ENCODE measurements at regions not wholly inside any gene's neighbourhood (a gene's known extent, or its start where the extent isn't known, plus 50 kb on each side); places are given as distances from the start of the nearest gene placed in this dataset.

DNA sequence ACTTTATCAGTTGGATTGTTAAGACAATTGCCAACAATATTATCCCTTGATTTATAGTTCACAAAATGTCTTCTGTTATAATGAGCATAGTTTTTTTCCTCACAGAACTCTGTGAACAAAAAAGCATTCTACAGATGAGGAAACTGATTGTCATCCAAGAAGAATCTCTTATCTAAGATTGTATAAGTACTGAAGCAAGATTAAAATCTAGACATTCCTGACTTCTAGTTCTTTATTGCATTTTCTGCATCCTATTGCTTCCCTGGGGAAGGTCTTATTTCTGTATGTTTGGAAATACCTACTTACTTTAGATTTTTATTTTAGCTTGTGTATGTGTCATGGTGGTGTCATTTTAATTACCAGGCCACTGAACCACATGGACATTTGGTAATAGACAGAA, 884.9 kb upstream of the WWC1 start:
- Mint-ChIP-seq H3K27ac (no peak overlapping the region), H3K4me3 (no peak overlapping the region), H3K36me3 (no peaks in the 10 kb centered on the region), H3K9me3 (no peaks in the 10 kb centered on the region), H3K4me1 (peaks cover 15% of the 10 kb centered on the region), H3K27me3 (ENCODE audit: low read depth) (no peaks in the 10 kb centered on the region)
- CTCF ChIA-PET, result no interaction called here
- ATAC-seq, result no peak
- TF ChIP-seq, protein P1, sequence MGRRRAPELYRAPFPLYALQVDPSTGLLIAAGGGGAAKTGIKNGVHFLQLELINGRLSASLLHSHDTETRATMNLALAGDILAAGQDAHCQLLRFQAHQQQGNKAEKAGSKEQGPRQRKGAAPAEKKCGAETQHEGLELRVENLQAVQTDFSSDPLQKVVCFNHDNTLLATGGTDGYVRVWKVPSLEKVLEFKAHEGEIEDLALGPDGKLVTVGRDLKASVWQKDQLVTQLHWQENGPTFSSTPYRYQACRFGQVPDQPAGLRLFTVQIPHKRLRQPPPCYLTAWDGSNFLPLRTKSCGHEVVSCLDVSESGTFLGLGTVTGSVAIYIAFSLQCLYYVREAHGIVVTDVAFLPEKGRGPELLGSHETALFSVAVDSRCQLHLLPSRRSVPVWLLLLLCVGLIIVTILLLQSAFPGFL (CRISPR knock-in tag; IDR thresholded peaks at IDR 0.05; ENCODE audit: borderline replicate concordance), result no peak
- no peak for TF ChIP-seq PRRX2 (CRISPR knock-in tag; IDR thresholded peaks at IDR 0.05)
- TF ChIP-seq, protein P2, sequence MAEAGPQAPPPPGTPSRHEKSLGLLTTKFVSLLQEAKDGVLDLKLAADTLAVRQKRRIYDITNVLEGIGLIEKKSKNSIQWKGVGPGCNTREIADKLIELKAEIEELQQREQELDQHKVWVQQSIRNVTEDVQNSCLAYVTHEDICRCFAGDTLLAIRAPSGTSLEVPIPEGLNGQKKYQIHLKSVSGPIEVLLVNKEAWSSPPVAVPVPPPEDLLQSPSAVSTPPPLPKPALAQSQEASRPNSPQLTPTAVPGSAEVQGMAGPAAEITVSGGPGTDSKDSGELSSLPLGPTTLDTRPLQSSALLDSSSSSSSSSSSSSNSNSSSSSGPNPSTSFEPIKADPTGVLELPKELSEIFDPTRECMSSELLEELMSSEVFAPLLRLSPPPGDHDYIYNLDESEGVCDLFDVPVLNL (CRISPR knock-in tag; IDR thresholded peaks at IDR 0.05; ENCODE audit: borderline replicate concordance, low read depth), result no peak
- no peak for TF ChIP-seq NFE2L1 (CRISPR knock-in tag; IDR thresholded peaks at IDR 0.05)
- TF ChIP-seq, protein P3, sequence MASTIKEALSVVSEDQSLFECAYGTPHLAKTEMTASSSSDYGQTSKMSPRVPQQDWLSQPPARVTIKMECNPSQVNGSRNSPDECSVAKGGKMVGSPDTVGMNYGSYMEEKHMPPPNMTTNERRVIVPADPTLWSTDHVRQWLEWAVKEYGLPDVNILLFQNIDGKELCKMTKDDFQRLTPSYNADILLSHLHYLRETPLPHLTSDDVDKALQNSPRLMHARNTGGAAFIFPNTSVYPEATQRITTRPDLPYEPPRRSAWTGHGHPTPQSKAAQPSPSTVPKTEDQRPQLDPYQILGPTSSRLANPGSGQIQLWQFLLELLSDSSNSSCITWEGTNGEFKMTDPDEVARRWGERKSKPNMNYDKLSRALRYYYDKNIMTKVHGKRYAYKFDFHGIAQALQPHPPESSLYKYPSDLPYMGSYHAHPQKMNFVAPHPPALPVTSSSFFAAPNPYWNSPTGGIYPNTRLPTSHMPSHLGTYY (CRISPR knock-in tag; IDR thresholded peaks at IDR 0.05), result no peak
- DNase-seq (ENCODE audit: low spot score), result no peak
- POLR2A ChIA-PET, result no interaction called here

GRCh38 chr5:167412556-167412955, 878.9 kb upstream of the WWC1 start:
- ATAC-seq (no peak), DNase-seq (ENCODE audit: low spot score) (no peak)
- Mint-ChIP-seq H3K36me3 (no peaks in the 10 kb centered on the region), H3K4me1 (peaks cover 19% of the 10 kb centered on the region), H3K27me3 (ENCODE audit: low read depth) (peaks cover 13% of the 10 kb centered on the region), H3K4me3 (no peak overlapping the region), H3K9me3 (no peaks in the 10 kb centered on the region), H3K27ac (no peak overlapping the region)
- POLR2A ChIA-PET, result no interaction called here
- TF ChIP-seq NR3C1 (CRISPR knock-in tag; conservative IDR thresholded peaks at IDR 0.05; ENCODE audit: low read depth), result no peak
- TF ChIP-seq, protein P4, sequence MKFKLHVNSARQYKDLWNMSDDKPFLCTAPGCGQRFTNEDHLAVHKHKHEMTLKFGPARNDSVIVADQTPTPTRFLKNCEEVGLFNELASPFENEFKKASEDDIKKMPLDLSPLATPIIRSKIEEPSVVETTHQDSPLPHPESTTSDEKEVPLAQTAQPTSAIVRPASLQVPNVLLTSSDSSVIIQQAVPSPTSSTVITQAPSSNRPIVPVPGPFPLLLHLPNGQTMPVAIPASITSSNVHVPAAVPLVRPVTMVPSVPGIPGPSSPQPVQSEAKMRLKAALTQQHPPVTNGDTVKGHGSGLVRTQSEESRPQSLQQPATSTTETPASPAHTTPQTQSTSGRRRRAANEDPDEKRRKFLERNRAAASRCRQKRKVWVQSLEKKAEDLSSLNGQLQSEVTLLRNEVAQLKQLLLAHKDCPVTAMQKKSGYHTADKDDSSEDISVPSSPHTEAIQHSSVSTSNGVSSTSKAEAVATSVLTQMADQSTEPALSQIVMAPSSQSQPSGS (CRISPR knock-in tag; IDR thresholded peaks at IDR 0.05; ENCODE audit: borderline replicate concordance, low read depth), result no peak
- TF ChIP-seq ZNF671 (CRISPR knock-in tag; IDR thresholded peaks at IDR 0.05), result no peak
- no peak for TF ChIP-seq HMGA2 (CRISPR knock-in tag; IDR thresholded peaks at IDR 0.05)
- TF ChIP-seq, protein P5, sequence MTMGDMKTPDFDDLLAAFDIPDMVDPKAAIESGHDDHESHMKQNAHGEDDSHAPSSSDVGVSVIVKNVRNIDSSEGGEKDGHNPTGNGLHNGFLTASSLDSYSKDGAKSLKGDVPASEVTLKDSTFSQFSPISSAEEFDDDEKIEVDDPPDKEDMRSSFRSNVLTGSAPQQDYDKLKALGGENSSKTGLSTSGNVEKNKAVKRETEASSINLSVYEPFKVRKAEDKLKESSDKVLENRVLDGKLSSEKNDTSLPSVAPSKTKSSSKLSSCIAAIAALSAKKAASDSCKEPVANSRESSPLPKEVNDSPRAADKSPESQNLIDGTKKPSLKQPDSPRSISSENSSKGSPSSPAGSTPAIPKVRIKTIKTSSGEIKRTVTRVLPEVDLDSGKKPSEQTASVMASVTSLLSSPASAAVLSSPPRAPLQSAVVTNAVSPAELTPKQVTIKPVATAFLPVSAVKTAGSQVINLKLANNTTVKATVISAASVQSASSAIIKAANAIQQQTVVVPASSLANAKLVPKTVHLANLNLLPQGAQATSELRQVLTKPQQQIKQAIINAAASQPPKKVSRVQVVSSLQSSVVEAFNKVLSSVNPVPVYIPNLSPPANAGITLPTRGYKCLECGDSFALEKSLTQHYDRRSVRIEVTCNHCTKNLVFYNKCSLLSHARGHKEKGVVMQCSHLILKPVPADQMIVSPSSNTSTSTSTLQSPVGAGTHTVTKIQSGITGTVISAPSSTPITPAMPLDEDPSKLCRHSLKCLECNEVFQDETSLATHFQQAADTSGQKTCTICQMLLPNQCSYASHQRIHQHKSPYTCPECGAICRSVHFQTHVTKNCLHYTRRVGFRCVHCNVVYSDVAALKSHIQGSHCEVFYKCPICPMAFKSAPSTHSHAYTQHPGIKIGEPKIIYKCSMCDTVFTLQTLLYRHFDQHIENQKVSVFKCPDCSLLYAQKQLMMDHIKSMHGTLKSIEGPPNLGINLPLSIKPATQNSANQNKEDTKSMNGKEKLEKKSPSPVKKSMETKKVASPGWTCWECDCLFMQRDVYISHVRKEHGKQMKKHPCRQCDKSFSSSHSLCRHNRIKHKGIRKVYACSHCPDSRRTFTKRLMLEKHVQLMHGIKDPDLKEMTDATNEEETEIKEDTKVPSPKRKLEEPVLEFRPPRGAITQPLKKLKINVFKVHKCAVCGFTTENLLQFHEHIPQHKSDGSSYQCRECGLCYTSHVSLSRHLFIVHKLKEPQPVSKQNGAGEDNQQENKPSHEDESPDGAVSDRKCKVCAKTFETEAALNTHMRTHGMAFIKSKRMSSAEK (CRISPR knock-in tag; IDR thresholded peaks at IDR 0.05; ENCODE audit: borderline replicate concordance), result no peak
- TF ChIP-seq, protein P6, sequence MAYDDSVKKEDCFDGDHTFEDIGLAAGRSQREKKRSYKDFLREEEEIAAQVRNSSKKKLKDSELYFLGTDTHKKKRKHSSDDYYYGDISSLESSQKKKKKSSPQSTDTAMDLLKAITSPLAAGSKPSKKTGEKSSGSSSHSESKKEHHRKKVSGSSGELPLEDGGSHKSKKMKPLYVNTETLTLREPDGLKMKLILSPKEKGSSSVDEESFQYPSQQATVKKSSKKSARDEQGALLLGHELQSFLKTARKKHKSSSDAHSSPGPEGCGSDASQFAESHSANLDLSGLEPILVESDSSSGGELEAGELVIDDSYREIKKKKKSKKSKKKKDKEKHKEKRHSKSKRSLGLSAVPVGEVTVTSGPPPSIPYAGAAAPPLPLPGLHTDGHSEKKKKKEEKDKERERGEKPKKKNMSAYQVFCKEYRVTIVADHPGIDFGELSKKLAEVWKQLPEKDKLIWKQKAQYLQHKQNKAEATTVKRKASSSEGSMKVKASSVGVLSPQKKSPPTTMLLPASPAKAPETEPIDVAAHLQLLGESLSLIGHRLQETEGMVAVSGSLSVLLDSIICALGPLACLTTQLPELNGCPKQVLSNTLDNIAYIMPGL (CRISPR knock-in tag; IDR thresholded peaks at IDR 0.05), result no peak
- no peak for TF ChIP-seq ELF4 (CRISPR knock-in tag; IDR thresholded peaks at IDR 0.05; ENCODE audit: low read depth)
- TF ChIP-seq RORB (CRISPR knock-in tag; IDR thresholded peaks at IDR 0.05), result no peak
- TF ChIP-seq USF1 (CRISPR knock-in tag; IDR thresholded peaks at IDR 0.05), result no peak
- TF ChIP-seq KAT7 (CRISPR knock-in tag; IDR thresholded peaks at IDR 0.05; ENCODE audit: borderline replicate concordance), result no peak
- CTCF ChIA-PET, result no interaction called here
